ENCODE measurements at regions not wholly inside any gene's neighbourhood (a gene's known extent, or its start where the extent isn't known, plus 50 kb on each side); places are given as distances from the start of the nearest gene placed in this dataset.

DNA sequence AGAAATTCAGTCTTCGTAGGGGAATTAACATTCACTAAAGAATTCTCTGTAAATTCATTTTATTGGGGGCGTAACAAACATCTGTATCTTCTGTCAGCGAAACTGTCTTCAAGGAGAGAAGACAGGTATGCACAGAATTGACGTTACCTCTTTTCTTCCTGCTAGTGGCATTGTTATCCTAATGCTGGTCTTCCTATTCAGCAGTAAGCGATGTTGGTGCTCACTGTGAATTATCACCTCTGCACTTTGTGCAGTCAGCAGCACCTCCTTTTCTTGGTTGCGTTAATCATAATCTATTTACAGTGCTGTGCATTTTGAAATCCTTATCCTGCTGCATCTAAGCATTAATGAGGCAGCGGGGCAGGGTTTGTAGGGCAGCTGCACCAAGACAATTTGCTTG, 362.3 kb downstream of the SLC4A3 start:
- no peaks in the 10 kb centered on the region for H3K36me3 ChIP-seq (replicated peaks)
- no peak for DNase-seq
- no peak overlapping the region for H3K27ac ChIP-seq
- no peak overlapping the region for H3K4me3 ChIP-seq (ENCODE audit: low read depth, low read length)
- TF ChIP-seq, protein P1, sequence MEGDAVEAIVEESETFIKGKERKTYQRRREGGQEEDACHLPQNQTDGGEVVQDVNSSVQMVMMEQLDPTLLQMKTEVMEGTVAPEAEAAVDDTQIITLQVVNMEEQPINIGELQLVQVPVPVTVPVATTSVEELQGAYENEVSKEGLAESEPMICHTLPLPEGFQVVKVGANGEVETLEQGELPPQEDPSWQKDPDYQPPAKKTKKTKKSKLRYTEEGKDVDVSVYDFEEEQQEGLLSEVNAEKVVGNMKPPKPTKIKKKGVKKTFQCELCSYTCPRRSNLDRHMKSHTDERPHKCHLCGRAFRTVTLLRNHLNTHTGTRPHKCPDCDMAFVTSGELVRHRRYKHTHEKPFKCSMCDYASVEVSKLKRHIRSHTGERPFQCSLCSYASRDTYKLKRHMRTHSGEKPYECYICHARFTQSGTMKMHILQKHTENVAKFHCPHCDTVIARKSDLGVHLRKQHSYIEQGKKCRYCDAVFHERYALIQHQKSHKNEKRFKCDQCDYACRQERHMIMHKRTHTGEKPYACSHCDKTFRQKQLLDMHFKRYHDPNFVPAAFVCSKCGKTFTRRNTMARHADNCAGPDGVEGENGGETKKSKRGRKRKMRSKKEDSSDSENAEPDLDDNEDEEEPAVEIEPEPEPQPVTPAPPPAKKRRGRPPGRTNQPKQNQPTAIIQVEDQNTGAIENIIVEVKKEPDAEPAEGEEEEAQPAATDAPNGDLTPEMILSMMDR (IDR thresholded peaks at IDR 0.05; ENCODE audit: low read depth, low read length, missing control alignments) = no peak
- H3K27me3 ChIP-seq (replicated peaks) = no peaks in the 10 kb centered on the region
- in situ Hi-C loops (cut with HindIII; ENCODE audit: low pct_ligation_motif_present, low sequenced_read_pairs) = no loop called here

DNA sequence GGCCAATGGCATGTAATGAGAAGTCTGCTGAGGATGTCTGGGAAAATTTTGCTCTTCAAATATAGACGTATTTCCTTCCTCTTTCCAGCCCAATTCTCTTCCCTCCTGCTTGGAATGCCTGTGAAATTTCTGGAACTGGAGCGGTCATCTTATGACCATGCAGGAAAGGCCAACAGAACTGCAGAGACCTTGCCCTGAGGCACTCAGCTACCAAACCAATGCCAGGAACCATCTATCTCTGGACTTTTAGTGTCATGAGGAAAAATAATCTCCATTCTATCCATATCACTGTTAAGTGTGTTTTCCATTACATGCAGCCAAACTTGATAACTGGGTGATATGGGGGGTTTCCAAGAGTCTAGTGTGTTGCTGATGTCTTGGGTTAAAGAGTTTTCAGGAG, 363.7 kb downstream of the SLC4A3 start:
- TF ChIP-seq, protein P1 (IDR thresholded peaks at IDR 0.05; ENCODE audit: low read depth, low read length, missing control alignments) = no peak
- in situ Hi-C loops (cut with HindIII; ENCODE audit: low pct_ligation_motif_present, low sequenced_read_pairs) = no loop called here
- H3K36me3 ChIP-seq (replicated peaks) = no peaks in the 10 kb centered on the region
- H3K4me3 ChIP-seq (ENCODE audit: low read depth, low read length) = no peak overlapping the region
- H3K27me3 ChIP-seq (replicated peaks) = no peaks in the 10 kb centered on the region
- DNase-seq = no peak
- no peak overlapping the region for H3K27ac ChIP-seq

DNA sequence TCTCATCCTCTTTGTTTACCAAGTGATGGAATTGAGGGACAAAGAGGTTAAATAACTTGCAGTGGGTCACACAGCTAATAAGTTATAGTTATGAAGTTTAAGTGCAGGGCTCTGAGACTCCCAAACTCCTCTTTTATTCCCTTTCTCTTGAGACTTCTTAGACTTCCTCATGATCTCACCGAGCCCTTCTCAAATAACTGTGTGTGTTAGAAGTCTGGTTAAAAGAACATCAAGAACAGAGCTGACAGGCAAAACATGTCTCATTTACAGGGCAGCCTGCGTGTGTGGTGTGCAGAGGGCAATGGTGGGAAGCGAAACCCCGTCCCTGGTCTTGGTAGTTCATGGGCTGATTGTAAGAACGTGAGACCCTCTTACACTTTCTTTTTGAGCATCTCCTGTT, 368.0 kb downstream of the SLC4A3 start:
- Histone ChIP-seq H3K4me3 (ENCODE audit: low read depth, low read length) (no peak overlapping the region), H3K27ac (no peak overlapping the region), H3K27me3 (replicated peaks) (no peaks in the 10 kb centered on the region), H3K36me3 (replicated peaks) (no peaks in the 10 kb centered on the region)
- no peak for DNase-seq
- TF ChIP-seq, protein P1 (IDR thresholded peaks at IDR 0.05; ENCODE audit: low read depth, low read length, missing control alignments) = no peak
- in situ Hi-C loops (cut with HindIII; ENCODE audit: low pct_ligation_motif_present, low sequenced_read_pairs) = no loop called here

DNA sequence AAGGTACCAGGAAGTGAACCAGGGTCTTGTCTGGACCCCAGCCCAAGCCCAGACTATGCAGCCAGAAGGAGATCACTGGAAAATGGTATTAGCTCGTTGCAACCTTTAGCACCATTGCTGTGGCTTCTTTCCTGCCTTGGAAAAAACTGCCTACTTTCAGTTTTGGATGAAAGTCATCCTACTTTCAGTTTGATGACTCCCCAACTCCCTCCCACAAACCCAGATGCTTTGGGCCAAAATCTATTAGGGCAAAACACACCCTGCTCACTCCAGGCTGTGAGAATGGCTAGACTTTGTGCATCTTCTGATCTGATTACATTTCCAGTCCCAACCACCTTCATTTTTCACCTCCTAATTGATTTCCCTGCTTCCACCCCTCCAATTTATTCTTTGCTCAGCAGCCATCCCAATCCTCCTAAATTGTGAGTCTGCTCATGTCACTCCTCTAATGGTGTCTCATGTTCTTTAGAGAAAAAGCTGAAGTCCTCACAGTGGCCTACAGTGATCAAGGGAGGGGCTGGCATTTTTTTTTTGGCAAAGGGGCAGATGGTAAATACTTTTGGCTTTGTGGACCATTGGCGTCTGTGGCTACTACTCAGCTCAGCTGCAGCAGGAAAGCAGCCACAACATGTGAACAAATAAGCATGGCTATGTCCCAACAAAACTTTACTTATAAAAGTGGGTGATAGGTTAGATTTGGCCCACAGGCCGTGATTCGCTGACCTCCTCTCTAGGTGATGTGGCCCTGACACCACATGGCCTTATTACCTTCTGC, 368.7 kb downstream of the SLC4A3 start:
- Histone ChIP-seq H3K36me3 (replicated peaks) (no peaks in the 10 kb centered on the region), H3K4me3 (ENCODE audit: low read depth, low read length) (no peak overlapping the region), H3K27ac (no peak overlapping the region), H3K27me3 (replicated peaks) (no peaks in the 10 kb centered on the region)
- no peak for DNase-seq
- in situ Hi-C loops (cut with HindIII; ENCODE audit: low pct_ligation_motif_present, low sequenced_read_pairs) = no loop called here
- TF ChIP-seq, protein P1 (IDR thresholded peaks at IDR 0.05; ENCODE audit: low read depth, low read length, missing control alignments) = no peak

DNA sequence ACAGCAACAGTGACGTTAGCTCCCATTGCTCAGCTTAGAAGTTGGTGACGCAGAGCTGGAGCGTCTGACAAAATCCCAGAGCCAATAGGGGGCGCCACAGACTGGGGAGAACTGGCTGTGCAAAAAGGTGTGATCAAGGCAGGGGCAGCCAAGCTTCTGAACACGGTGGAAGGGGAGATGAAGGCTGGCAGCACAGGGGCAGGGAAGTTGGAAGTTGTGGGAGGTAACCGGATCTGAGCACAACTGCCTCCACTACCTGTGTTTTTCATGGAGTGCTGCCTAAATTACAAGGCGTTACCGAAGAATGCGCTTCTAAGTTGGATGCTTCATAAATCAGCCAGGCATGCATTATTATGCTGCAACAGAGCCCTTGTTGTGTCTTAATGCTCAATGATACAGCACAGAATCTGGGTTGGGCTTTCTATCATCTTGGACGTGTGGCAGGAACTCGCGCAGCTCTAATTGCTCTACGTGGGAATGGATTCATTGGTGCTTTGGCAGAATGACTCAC, 370.0 kb downstream of the SLC4A3 start:
- in situ Hi-C loops (cut with HindIII; ENCODE audit: low pct_ligation_motif_present, low sequenced_read_pairs) = no loop called here
- H3K27ac ChIP-seq = no peak overlapping the region
- no peaks in the 10 kb centered on the region for H3K36me3 ChIP-seq (replicated peaks)
- no peak overlapping the region for H3K4me3 ChIP-seq (ENCODE audit: low read depth, low read length)
- TF ChIP-seq, protein P1 (IDR thresholded peaks at IDR 0.05; ENCODE audit: low read depth, low read length, missing control alignments) = peak; percentile 81
- peak; percentile 39 for DNase-seq
- no peaks in the 10 kb centered on the region for H3K27me3 ChIP-seq (replicated peaks)

DNA sequence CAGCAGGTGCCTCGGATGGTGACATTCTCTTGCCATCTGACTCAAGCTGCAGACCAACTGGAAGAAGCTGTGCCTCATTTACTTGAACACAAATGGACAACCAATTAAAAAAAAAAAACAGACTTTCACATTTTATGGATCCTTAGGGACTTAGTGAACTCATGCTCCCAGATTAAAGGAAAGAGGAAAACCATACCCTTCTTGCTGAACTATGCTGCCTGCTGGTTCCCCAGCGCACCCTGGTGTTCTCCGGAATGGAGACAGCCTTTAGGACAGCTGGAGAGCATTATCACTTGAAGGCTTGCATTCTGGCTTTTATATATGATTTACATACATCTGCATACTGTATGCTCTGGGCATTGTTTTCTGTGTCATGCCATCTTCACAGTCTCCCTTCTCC, 370.7 kb downstream of the SLC4A3 start:
- DNase-seq = no peak
- H3K36me3 ChIP-seq (replicated peaks) = no peaks in the 10 kb centered on the region
- TF ChIP-seq, protein P1 (IDR thresholded peaks at IDR 0.05; ENCODE audit: low read depth, low read length, missing control alignments) = peak; percentile 32
- in situ Hi-C loops (cut with HindIII; ENCODE audit: low pct_ligation_motif_present, low sequenced_read_pairs) = no loop called here
- no peak overlapping the region for H3K4me3 ChIP-seq (ENCODE audit: low read depth, low read length)
- no peaks in the 10 kb centered on the region for H3K27me3 ChIP-seq (replicated peaks)
- H3K27ac ChIP-seq = no peak overlapping the region
